ENCODE measurements at regions not wholly inside any gene's neighbourhood (a gene's known extent, or its start where the extent isn't known, plus 50 kb on each side); places are given as distances from the start of the nearest gene placed in this dataset.

DNA sequence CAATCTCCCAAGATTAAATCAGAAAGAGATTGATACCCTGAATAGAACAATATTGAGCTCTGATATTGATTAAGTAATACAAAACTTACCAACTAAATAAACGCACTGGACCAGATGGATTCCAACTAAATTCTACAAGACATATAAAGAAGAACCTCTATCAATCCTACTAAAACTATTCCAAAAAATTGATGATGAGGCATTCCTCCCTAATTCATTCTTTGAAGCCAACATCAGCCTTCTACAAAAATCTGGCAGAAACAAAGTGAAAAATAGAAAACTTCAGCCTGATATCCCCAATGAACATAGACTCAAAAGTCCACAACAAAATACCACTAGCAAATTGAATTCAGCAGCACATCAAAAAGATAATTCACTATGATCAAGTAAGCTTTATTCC, 695.5 kb downstream of the NYAP2 start:
- no peaks in the 10 kb centered on the region for H4K20me1 ChIP-seq (ENCODE audit: insufficient read depth)
- 88 to 98% methylated on average over 1 of the region's 1 CpG for WGBS, 2 experiments (ENCODE audit: low coverage in 1 of 2, low lambda C conversion rate in 2 of 2, missing lambda C conversion rate in 2 of 2)
- TF ChIP-seq EZH2phosphoT487 (IDR thresholded peaks at IDR 0.05; ENCODE audit: insufficient read depth, low read depth) (no peak), EZH2 (IDR thresholded peaks at IDR 0.05; ENCODE audit: insufficient read depth, poor library complexity, severe bottlenecking) (no peak)
- H3K27ac ChIP-seq = no peak overlapping the region
- no peaks in the 10 kb centered on the region for H3K79me2 ChIP-seq (ENCODE audit: insufficient read depth)
- H3K9me2 ChIP-seq (ENCODE audit: insufficient read depth) = no peaks in the 10 kb centered on the region; the same call in 1 of the 2 replicates
- no peak overlapping the region for H3K4me3 ChIP-seq
- DNase-seq = no peak
- no peaks in the 10 kb centered on the region for H3F3A ChIP-seq (ENCODE audit: insufficient read depth)
- H3K4me2 ChIP-seq (ENCODE audit: unreplicated experiment) = no peak overlapping the region
- no peak overlapping the region for H3K9ac ChIP-seq
- H2AFZ ChIP-seq = no peak overlapping the region
- H3K36me3 ChIP-seq (ENCODE audit: low read depth) = no peaks in the 10 kb centered on the region
- in situ Hi-C loops (cut with MboI) = no loop called here
- H3K27me3 ChIP-seq (replicated peaks; ENCODE audit: insufficient read depth) = no peaks in the 10 kb centered on the region
- H3K9me3 ChIP-seq (ENCODE audit: low read depth) = no peaks in the 10 kb centered on the region
- no peaks in the 10 kb centered on the region for H3K4me1 ChIP-seq (ENCODE audit: insufficient read depth)

DNA sequence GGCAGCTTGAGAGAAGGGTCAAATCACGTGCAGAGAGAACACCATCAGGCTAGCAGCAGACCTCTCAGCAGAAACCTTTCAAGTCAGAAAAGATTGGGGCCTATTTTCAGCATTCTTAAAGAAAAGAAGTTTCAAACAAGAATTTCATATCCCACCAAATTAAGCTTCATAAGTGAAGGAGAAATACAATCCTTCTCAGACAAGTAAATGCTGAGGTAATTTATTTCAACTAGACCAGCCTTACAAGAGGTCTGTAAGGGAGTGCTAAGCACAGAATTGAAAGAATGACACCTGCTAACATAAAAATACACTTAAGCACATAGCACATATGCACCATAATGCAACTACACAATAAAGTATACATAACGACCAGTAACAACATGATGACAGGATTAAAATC, 693.9 kb downstream of the NYAP2 start:
- H2AFZ ChIP-seq = no peak overlapping the region
- H3K9me2 ChIP-seq (ENCODE audit: insufficient read depth) = no peaks in the 10 kb centered on the region
- no peaks in the 10 kb centered on the region for H4K20me1 ChIP-seq (ENCODE audit: insufficient read depth)
- no peaks in the 10 kb centered on the region for H3K36me3 ChIP-seq (ENCODE audit: low read depth)
- no peak overlapping the region for H3K4me2 ChIP-seq (ENCODE audit: unreplicated experiment)
- no peaks in the 10 kb centered on the region for H3K9me3 ChIP-seq (ENCODE audit: low read depth)
- no peaks in the 10 kb centered on the region for H3K27me3 ChIP-seq (replicated peaks; ENCODE audit: insufficient read depth)
- no peak overlapping the region for H3K9ac ChIP-seq
- WGBS, 2 experiments (ENCODE audit: low coverage in 1 of 2, low lambda C conversion rate in 2 of 2, missing lambda C conversion rate in 2 of 2) = 87 to 89% methylated on average over 2 of the region's 2 CpGs
- H3K4me3 ChIP-seq = no peak overlapping the region
- no peak overlapping the region for H3K27ac ChIP-seq
- no peaks in the 10 kb centered on the region for H3K4me1 ChIP-seq (ENCODE audit: insufficient read depth)
- no peaks in the 10 kb centered on the region for H3F3A ChIP-seq (ENCODE audit: insufficient read depth)
- in situ Hi-C loops (cut with MboI) = no loop called here
- no peak for TF ChIP-seq EZH2 (IDR thresholded peaks at IDR 0.05; ENCODE audit: insufficient read depth, poor library complexity, severe bottlenecking)
- no peak for TF ChIP-seq EZH2phosphoT487 (IDR thresholded peaks at IDR 0.05; ENCODE audit: insufficient read depth, low read depth)
- DNase-seq = no peak
- no peaks in the 10 kb centered on the region for H3K79me2 ChIP-seq (ENCODE audit: insufficient read depth)

DNA sequence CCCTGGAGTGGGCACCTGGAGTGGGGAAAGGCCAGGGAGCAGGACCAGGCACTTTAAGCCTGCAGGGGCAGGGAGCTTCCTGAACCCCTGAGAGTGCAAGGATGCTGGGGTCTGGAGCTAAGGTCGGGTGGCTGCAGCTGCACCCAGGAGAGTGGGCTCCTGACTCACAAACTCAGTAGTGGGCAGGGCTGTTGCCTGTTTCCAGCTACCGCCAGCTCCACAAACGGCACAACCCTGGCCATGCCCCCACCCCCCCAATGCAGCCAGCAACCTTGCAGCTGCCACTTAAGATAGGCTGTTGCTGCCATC, 688.8 kb downstream of the NYAP2 start:
- Histone ChIP-seq H3K9me3 (ENCODE audit: low read depth) (no peaks in the 10 kb centered on the region), H3K27me3 (replicated peaks; ENCODE audit: insufficient read depth) (no peaks in the 10 kb centered on the region), H3K36me3 (ENCODE audit: low read depth) (no peaks in the 10 kb centered on the region), H3K9me2 (ENCODE audit: insufficient read depth) (no peaks in the 10 kb centered on the region), H3K9ac (no peak overlapping the region), H3K4me3 (no peak overlapping the region), H3F3A (ENCODE audit: insufficient read depth) (no peaks in the 10 kb centered on the region), H3K79me2 (ENCODE audit: insufficient read depth) (no peaks in the 10 kb centered on the region), H3K27ac (no peak overlapping the region), H3K4me2 (ENCODE audit: unreplicated experiment) (no peak overlapping the region), H2AFZ (no peak overlapping the region), H4K20me1 (ENCODE audit: insufficient read depth) (no peaks in the 10 kb centered on the region), H3K4me1 (ENCODE audit: insufficient read depth) (no peaks in the 10 kb centered on the region)
- TF ChIP-seq EZH2 (IDR thresholded peaks at IDR 0.05; ENCODE audit: insufficient read depth, poor library complexity, severe bottlenecking) (no peak), EZH2phosphoT487 (IDR thresholded peaks at IDR 0.05; ENCODE audit: insufficient read depth, low read depth) (no peak)
- WGBS, 2 experiments (ENCODE audit: low coverage in 1 of 2, low lambda C conversion rate in 2 of 2, missing lambda C conversion rate in 2 of 2) = 69 to 77% methylated on average over 3 of the region's 3 CpGs
- DNase-seq = no peak
- in situ Hi-C loops (cut with MboI) = no loop called here

DNA sequence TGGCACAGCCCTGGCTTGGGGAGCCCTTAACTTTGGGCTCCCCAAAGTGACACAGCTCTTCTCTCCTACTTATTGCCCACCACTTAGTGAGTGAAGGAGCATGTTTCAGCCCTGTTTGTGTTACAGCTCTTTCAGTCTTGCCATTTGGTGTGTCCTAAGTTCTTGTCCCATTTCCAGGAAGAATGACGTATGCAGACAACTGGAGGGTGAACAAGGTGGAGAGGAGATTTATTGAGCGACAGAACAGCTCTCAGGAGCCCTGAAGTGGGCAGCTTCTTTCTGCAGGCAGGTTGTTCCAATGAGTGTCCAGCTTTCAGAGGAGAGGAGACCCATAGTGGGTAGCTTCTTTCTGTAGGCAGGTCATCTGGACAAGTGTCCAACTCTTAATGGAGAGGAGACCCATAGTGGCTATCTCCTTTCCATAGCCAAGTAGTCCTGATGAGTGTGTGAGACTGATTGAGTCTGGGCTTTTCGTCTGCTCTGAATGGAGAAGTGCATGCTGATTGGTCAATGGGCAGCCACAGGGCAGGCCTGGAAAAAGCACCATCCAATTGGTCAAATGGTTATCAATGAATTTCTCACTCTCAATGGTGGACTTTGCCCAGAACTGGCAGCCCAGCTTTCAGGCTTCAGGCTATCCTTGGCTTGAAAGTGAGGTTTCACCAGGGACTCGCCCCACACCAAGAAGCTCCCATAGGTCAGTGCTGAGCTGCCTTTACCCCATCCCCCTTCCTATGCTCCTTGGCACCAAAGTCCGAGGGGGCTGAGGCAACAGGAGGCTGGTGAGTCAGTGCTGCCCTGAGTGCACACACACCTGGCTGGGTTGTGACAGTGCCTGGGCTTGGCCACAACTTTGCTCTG, 688.2 kb downstream of the NYAP2 start:
- Histone ChIP-seq H3K4me3 (no peak overlapping the region), H3K4me2 (ENCODE audit: unreplicated experiment) (no peak overlapping the region), H3K4me1 (ENCODE audit: insufficient read depth) (no peaks in the 10 kb centered on the region), H3K36me3 (ENCODE audit: low read depth) (no peaks in the 10 kb centered on the region), H3K9me2 (ENCODE audit: insufficient read depth) (no peaks in the 10 kb centered on the region), H3K9ac (no peak overlapping the region), H3F3A (ENCODE audit: insufficient read depth) (no peaks in the 10 kb centered on the region), H3K27ac (no peak overlapping the region), H2AFZ (no peak overlapping the region), H3K79me2 (ENCODE audit: insufficient read depth) (no peaks in the 10 kb centered on the region), H3K9me3 (ENCODE audit: low read depth) (no peaks in the 10 kb centered on the region), H3K27me3 (replicated peaks; ENCODE audit: insufficient read depth) (no peaks in the 10 kb centered on the region), H4K20me1 (ENCODE audit: insufficient read depth) (no peaks in the 10 kb centered on the region)
- TF ChIP-seq EZH2phosphoT487 (IDR thresholded peaks at IDR 0.05; ENCODE audit: insufficient read depth, low read depth) = no peak
- TF ChIP-seq EZH2 (IDR thresholded peaks at IDR 0.05; ENCODE audit: insufficient read depth, poor library complexity, severe bottlenecking) = no peak
- in situ Hi-C loops (cut with MboI) = no loop called here
- 87 to 92% methylated on average over 5 of the region's 5 CpGs for WGBS, 2 experiments (ENCODE audit: low coverage in 1 of 2, low lambda C conversion rate in 2 of 2, missing lambda C conversion rate in 2 of 2)
- no peak for DNase-seq

Data from GM23248 (cell line).